ENCODE measurements at regions not wholly inside any gene's neighbourhood (a gene's known extent, or its start where the extent isn't known, plus 50 kb on each side); places are given as distances from the start of the nearest gene placed in this dataset.

DNA sequence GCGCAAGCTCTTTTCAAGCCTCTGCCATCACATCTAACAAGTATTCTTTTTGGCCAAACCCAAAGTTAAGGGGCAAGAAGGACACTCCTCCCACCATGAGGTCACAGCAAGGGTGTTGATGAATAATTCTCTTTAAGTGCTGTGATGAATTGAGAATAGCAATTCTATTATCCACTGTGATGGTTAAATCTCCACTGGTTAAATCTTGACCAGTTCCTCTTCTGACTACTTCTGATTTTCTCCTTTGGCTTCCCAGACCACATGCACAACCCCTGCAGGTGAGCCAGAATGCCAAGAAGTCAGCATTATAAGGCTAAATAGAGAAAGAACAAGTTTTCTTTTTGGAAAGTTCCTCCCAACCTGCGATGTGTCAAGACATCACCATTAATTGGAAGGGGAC, 90.6 kb upstream of the BCL2L14 start:
- no peaks in the 10 kb centered on the region for H3K36me3 ChIP-seq (replicated peaks in 1 of 2; ENCODE audit: control insufficient read depth in 1 of 2, insufficient read depth in 2 of 2, low read length in 1 of 2)
- no peak overlapping the region for H3K4me3 ChIP-seq (ENCODE audit: low read depth in 2 of 2, low read length in 1 of 2)
- POLR2A ChIA-PET: no interaction called here
- no peak overlapping the region for H3K9ac ChIP-seq
- H3K4me1 ChIP-seq (ENCODE audit: control insufficient read depth in 1 of 2, insufficient read depth in 2 of 2, low read depth in 1 of 2, low read length in 1 of 2): no peaks in the 10 kb centered on the region
- H3K9me3 ChIP-seq: no peaks in the 10 kb centered on the region
- H3K27me3 ChIP-seq (ENCODE audit: insufficient read depth): peaks cover 22% of the 10 kb centered on the region; the same call in 1 of the 2 replicates
- no peak for DNase-seq
- TF ChIP-seq GABPA (IDR thresholded peaks at IDR 0.05; ENCODE audit: low read depth) (no peak), MEF2A (IDR thresholded peaks at IDR 0.05; ENCODE audit: borderline replicate concordance, low read depth) (no peak), USF1 (IDR thresholded peaks at IDR 0.05; ENCODE audit: borderline replicate concordance, low read depth) (no peak), YY1 (IDR thresholded peaks at IDR 0.05; ENCODE audit: low read depth) (no peak), CHD2 (IDR thresholded peaks at IDR 0.05; ENCODE audit: low read length, partially characterized antibody) (no peak), RXRA (IDR thresholded peaks at IDR 0.05; ENCODE audit: borderline replicate concordance, low read depth) (no peak), TEAD4 (IDR thresholded peaks at IDR 0.05; ENCODE audit: borderline replicate concordance, insufficient read depth) (no peak), SIN3A (IDR thresholded peaks at IDR 0.05; ENCODE audit: borderline replicate concordance, low read depth, low read length) (no peak), FOXJ3 (CRISPR knock-in tag; IDR thresholded peaks at IDR 0.05) (no peak), RFX5 (IDR thresholded peaks at IDR 0.05; ENCODE audit: low read length) (no peak), RCOR1 (IDR thresholded peaks at IDR 0.05; ENCODE audit: low read length) (no peak)
- TF ChIP-seq, protein P1, sequence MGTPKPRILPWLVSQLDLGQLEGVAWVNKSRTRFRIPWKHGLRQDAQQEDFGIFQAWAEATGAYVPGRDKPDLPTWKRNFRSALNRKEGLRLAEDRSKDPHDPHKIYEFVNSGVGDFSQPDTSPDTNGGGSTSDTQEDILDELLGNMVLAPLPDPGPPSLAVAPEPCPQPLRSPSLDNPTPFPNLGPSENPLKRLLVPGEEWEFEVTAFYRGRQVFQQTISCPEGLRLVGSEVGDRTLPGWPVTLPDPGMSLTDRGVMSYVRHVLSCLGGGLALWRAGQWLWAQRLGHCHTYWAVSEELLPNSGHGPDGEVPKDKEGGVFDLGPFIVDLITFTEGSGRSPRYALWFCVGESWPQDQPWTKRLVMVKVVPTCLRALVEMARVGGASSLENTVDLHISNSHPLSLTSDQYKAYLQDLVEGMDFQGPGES (IDR thresholded peaks at IDR 0.05; ENCODE audit: low read depth, low read length): no peak
- TF ChIP-seq, protein P2, sequence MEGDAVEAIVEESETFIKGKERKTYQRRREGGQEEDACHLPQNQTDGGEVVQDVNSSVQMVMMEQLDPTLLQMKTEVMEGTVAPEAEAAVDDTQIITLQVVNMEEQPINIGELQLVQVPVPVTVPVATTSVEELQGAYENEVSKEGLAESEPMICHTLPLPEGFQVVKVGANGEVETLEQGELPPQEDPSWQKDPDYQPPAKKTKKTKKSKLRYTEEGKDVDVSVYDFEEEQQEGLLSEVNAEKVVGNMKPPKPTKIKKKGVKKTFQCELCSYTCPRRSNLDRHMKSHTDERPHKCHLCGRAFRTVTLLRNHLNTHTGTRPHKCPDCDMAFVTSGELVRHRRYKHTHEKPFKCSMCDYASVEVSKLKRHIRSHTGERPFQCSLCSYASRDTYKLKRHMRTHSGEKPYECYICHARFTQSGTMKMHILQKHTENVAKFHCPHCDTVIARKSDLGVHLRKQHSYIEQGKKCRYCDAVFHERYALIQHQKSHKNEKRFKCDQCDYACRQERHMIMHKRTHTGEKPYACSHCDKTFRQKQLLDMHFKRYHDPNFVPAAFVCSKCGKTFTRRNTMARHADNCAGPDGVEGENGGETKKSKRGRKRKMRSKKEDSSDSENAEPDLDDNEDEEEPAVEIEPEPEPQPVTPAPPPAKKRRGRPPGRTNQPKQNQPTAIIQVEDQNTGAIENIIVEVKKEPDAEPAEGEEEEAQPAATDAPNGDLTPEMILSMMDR (IDR thresholded peaks at IDR 0.05): no peak
- no peak overlapping the region for H3K4me2 ChIP-seq
- 77% methylated on average over 2 of the region's 2 CpGs for WGBS (ENCODE audit: low lambda C conversion rate)
- no peaks in the 10 kb centered on the region for H3K79me2 ChIP-seq (ENCODE audit: insufficient read depth)
- no peaks in the 10 kb centered on the region for H3K9me2 ChIP-seq
- no peak overlapping the region for H3K27ac ChIP-seq (ENCODE audit: low read depth in 2 of 2, low read length in 1 of 2)
- no peaks in the 10 kb centered on the region for H3F3A ChIP-seq (replicated peaks; ENCODE audit: insufficient read depth)
- H2AFZ ChIP-seq (ENCODE audit: low read depth): no peak overlapping the region
- no peaks in the 10 kb centered on the region for H4K20me1 ChIP-seq (ENCODE audit: insufficient read depth)
- CTCF ChIA-PET: no interaction called here

GRCh38 chr12:11981121-11981733, 89.5 kb upstream of the BCL2L14 start:
- Histone ChIP-seq H3K36me3 (replicated peaks in 1 of 2; ENCODE audit: control insufficient read depth in 1 of 2, insufficient read depth in 2 of 2, low read length in 1 of 2) (no peaks in the 10 kb centered on the region), H3K4me2 (no peak overlapping the region), H3K9ac (no peak overlapping the region), H3K27ac (ENCODE audit: low read depth in 2 of 2, low read length in 1 of 2) (no peak overlapping the region), H2AFZ (ENCODE audit: low read depth) (no peak overlapping the region), H3K9me2 (no peaks in the 10 kb centered on the region), H3K4me3 (ENCODE audit: low read depth in 2 of 2, low read length in 1 of 2) (no peak overlapping the region), H4K20me1 (ENCODE audit: insufficient read depth) (no peaks in the 10 kb centered on the region), H3K27me3 (ENCODE audit: insufficient read depth) (peaks cover 22% of the 10 kb centered on the region; the same call in 1 of the 2 replicates), H3K79me2 (ENCODE audit: insufficient read depth) (no peaks in the 10 kb centered on the region), H3F3A (replicated peaks; ENCODE audit: insufficient read depth) (no peaks in the 10 kb centered on the region), H3K4me1 (ENCODE audit: control insufficient read depth in 1 of 2, insufficient read depth in 2 of 2, low read depth in 1 of 2, low read length in 1 of 2) (no peaks in the 10 kb centered on the region), H3K9me3 (no peaks in the 10 kb centered on the region)
- 77% methylated on average over 7 of the region's 7 CpGs for WGBS (ENCODE audit: low lambda C conversion rate)
- POLR2A ChIA-PET: no interaction called here
- CTCF ChIA-PET: no interaction called here
- no peak for DNase-seq
- TF ChIP-seq TEAD4 (IDR thresholded peaks at IDR 0.05; ENCODE audit: borderline replicate concordance, insufficient read depth) (no peak), GATA2 (CRISPR knock-in tag; IDR thresholded peaks at IDR 0.05) (no peak)
